Activated CD8-positive, alpha-beta T cell treated with anti-CD3 and anti-CD28 coated beads for 36 hours (primary cell): ENCODE measurements at regions not wholly inside any gene's neighbourhood (a gene's known extent, or its start where the extent isn't known, plus 50 kb on each side); places are given as distances from the start of the nearest gene placed in this dataset.

Experiments
- ATAC-seq: fragments of 200-7000 bp; cut with Tn5 transposase; one replicate; pipeline ENCODE4 v1.10.0; 2021; ENCODE audit warnings: mild to moderate bottlenecking, moderate library complexity
- CTCF ChIA-PET: fragments of 350-600 bp; sonication (Branson Sonifier 250); formaldehyde crosslinking; loops from one replicate; lab custom pipeline; 2021; ENCODE audit warnings: antibody characterized with exemption; lab: Charles Lee
- POLR2A ChIA-PET: fragments of 350-600 bp; sonication (Branson Sonifier 250); formaldehyde crosslinking; loops from one replicate; lab custom pipeline; 2021; ENCODE audit warnings: antibody characterized with exemption; lab: Charles Lee
- DNase-seq: peaks from one replicate; pipeline ENCODE4 v3.0.0-alpha.2; 2020
- H3K27ac Mint-ChIP-seq: one replicate; pipeline ENCODE4 v1.8.0; 2021; ENCODE audit warnings: mild to moderate bottlenecking, mixed read lengths
- H3K27me3 Mint-ChIP-seq: one replicate; pipeline ENCODE4 v1.8.0; 2021; ENCODE audit warnings: mixed read lengths
- H3K36me3 Mint-ChIP-seq: one replicate; pipeline ENCODE4 v1.8.0; 2021; ENCODE audit warnings: low read depth, mixed read lengths
- H3K4me1 Mint-ChIP-seq: one replicate; pipeline ENCODE4 v1.8.0; 2021; ENCODE audit warnings: low read depth, mixed read lengths
- H3K4me3 Mint-ChIP-seq: one replicate; pipeline ENCODE4 v1.8.0; 2021; ENCODE audit warnings: mild to moderate bottlenecking, moderate library complexity, mixed read lengths
- H3K9me3 Mint-ChIP-seq: one replicate; pipeline ENCODE4 v1.8.0; 2021; ENCODE audit warnings: mixed read lengths
- intact Hi-C: fragments of 100-400 bp; cut with micrococcal nuclease; formaldehyde crosslinking; loops from one replicate; pipeline ENCODE4 v1.10.0; 2022
- TF ChIP-seq, protein P1 (sequence below): fragments of 200-600 bp; IDR thresholded peaks from one replicate; pipeline ENCODE4 v1.8.0; 2022; ENCODE audit warnings: antibody characterized with exemption, mild to moderate bottlenecking

- Mint-ChIP-seq H3K4me3 (no peak overlapping the region), H3K36me3 (no peaks in the 10 kb centered on the region), H3K4me1 (no peaks in the 10 kb centered on the region), H3K9me3 (peaks cover 7% of the 10 kb centered on the region), H3K27me3 (no peaks in the 10 kb centered on the region), H3K27ac (no peak overlapping the region)
- no peak for ATAC-seq
- ChIA-PET POLR2A (no interaction called here), CTCF (interaction anchor here (1.3 kb wide), 1 partner anchor 9 kb away, joined by 3 read pairs; no protein-coding TSS in a partner anchor)
- TF ChIP-seq, protein P1, sequence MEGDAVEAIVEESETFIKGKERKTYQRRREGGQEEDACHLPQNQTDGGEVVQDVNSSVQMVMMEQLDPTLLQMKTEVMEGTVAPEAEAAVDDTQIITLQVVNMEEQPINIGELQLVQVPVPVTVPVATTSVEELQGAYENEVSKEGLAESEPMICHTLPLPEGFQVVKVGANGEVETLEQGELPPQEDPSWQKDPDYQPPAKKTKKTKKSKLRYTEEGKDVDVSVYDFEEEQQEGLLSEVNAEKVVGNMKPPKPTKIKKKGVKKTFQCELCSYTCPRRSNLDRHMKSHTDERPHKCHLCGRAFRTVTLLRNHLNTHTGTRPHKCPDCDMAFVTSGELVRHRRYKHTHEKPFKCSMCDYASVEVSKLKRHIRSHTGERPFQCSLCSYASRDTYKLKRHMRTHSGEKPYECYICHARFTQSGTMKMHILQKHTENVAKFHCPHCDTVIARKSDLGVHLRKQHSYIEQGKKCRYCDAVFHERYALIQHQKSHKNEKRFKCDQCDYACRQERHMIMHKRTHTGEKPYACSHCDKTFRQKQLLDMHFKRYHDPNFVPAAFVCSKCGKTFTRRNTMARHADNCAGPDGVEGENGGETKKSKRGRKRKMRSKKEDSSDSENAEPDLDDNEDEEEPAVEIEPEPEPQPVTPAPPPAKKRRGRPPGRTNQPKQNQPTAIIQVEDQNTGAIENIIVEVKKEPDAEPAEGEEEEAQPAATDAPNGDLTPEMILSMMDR, result no peak
- intact Hi-C loops, result no loop called here
- no peak for DNase-seq
Observed at GRCh38 chr1:187714470-187714869, 885.7 kb downstream of the PLA2G4A start.

DNA sequence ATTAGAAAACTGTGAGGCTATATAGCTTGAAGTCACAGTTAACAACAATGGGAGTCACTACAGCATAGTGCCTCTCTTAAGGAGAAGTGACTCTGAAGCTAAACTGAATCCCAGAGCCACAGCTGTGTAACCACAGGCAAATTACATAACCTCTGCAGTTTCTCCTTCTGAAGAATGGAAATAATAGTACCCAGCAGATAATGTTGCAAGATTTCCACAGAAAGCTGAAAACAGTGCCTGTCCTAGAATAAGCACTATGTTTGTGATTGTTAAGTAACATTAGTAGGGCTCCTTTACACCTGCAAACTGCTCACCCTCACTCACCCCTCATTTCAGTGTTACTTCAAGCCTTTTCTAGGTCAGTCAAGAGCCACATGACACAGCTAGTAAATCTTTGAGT, 886.7 kb downstream of the PLA2G4A start:
- ATAC-seq (no peak), DNase-seq (no peak)
- TF ChIP-seq, protein P1, result no peak
- ChIA-PET POLR2A (no interaction called here), CTCF (no interaction called here)
- Mint-ChIP-seq H3K4me3 (no peak overlapping the region), H3K9me3 (peaks cover 9% of the 10 kb centered on the region), H3K4me1 (no peaks in the 10 kb centered on the region), H3K27ac (no peak overlapping the region), H3K36me3 (no peaks in the 10 kb centered on the region), H3K27me3 (no peaks in the 10 kb centered on the region)
- intact Hi-C loops, result no loop called here

- H3K4me3 Mint-ChIP-seq, result no peak overlapping the region
- intact Hi-C loops, result no loop called here
- CTCF ChIA-PET, result no interaction called here
Observed at GRCh38 chr1:187716160-187716559, 887.4 kb downstream of the PLA2G4A start.

DNA sequence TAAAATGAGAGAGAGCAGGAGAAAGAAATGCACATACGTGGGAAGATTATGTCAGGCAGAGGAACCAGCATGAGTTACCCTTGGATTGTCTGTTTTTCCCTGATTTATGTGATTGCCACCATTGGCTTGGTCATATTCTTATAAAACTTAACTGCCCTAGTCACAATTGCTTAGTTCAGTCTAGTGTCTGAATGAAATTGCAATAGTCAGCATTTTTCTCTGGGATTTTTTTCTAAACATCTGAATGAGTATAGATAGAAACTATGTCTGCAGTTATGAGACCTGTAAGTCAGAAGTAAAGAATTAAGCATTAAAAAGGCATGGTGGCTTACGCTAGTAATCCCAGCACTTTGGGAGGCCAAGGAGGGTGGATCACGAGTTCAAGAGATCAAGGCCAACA, 889.8 kb downstream of the PLA2G4A start:
- Mint-ChIP-seq H3K9me3 (peaks cover 4% of the 10 kb centered on the region), H3K27me3 (no peaks in the 10 kb centered on the region), H3K4me1 (no peaks in the 10 kb centered on the region), H3K36me3 (no peaks in the 10 kb centered on the region), H3K27ac (no peak overlapping the region), H3K4me3 (no peak overlapping the region)
- ChIA-PET POLR2A (no interaction called here), CTCF (no interaction called here)
- TF ChIP-seq, protein P1, result no peak
- intact Hi-C loops, result no loop called here
- ATAC-seq, result no peak
- no peak for DNase-seq

More at GRCh38 chr1:187716160-187716559, 887.4 kb downstream of the PLA2G4A start:
- Mint-ChIP-seq H3K27ac (no peak overlapping the region), H3K27me3 (no peaks in the 10 kb centered on the region), H3K36me3 (no peaks in the 10 kb centered on the region), H3K4me1 (no peaks in the 10 kb centered on the region), H3K9me3 (peaks cover 8% of the 10 kb centered on the region)
- DNase-seq (no peak), ATAC-seq (no peak)
- TF ChIP-seq, protein P1, result no peak
- POLR2A ChIA-PET, result no interaction called here

DNA sequence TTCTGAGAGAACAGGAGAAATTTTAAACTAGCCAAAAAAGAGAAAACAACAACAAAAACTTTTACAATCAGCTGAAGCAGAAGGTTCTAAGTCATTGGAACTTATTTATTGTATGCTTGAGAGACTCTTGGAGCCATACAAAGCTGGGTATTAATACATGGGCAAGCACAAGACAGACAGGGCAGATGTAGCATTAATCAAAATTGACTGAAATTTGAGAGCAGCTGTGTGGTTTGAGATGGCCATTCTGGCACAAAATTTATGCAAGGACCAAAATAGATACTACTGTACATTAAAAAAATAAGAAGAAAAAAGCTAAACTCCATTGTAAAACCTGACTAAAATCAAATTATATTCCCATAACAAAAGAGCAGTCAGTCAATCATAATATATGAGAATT, 892.5 kb downstream of the PLA2G4A start:
- peaks cover 2% of the 10 kb centered on the region for H3K9me3 Mint-ChIP-seq
- CTCF ChIA-PET, result no interaction called here
- no peaks in the 10 kb centered on the region for H3K27me3 Mint-ChIP-seq
- intact Hi-C loops, result no loop called here
- TF ChIP-seq, protein P1, result no peak
- DNase-seq, result no peak
- ATAC-seq, result no peak
- H3K4me1 Mint-ChIP-seq, result no peaks in the 10 kb centered on the region
- POLR2A ChIA-PET, result no interaction called here
- no peak overlapping the region for H3K4me3 Mint-ChIP-seq
- no peaks in the 10 kb centered on the region for H3K36me3 Mint-ChIP-seq
- H3K27ac Mint-ChIP-seq, result no peak overlapping the region
